ENCODE measurements at regions not wholly inside any gene's neighbourhood (a gene's known extent, or its start where the extent isn't known, plus 50 kb on each side); places are given as distances from the start of the nearest gene placed in this dataset.
"Not testable (repeated sequence)": the region's sequence is repeated elsewhere in the genome, so short reads cannot be mapped to it uniquely, and the experiment has no call there.

GRCh38 chr1:146413911-146414310, 185.1 kb upstream of the NOTCH2NLA start:
- TF ChIP-seq CTCF, POLR2A (IDR thresholded peaks at IDR 0.05): not testable (repeated sequence)

Measured in adrenal gland (tissue), 5 donors.